Neural cell (in vitro differentiated cells): ENCODE measurements at regions not wholly inside any gene's neighbourhood (a gene's known extent, or its start where the extent isn't known, plus 50 kb on each side); places are given as distances from the start of the nearest gene placed in this dataset.

ENCODE experiments used
- H2AFZ ChIP-seq: fragments of 200-600, 300-800 bp; sonication (generic), shearing (Covaris generic); 2 replicates; pipeline ENCODE4 v1.6.0; 2014; ENCODE audit warnings: low read depth, mild to moderate bottlenecking, antibody characterized with exemption, low read length, moderate library complexity
- H3F3A ChIP-seq: fragments of 200-600 bp; shearing (Covaris generic); 2 replicates; pipeline ENCODE4 v1.6.1; 2016; ENCODE audit warnings: mild to moderate bottlenecking, moderate library complexity, mixed read lengths, antibody characterized with exemption, low read length; ENCODE audit not compliant: insufficient read depth, poor library complexity, severe bottlenecking
- H3K27ac ChIP-seq: fragments of 200-600, 300-800 bp; sonication (generic), shearing (Covaris generic); 2 replicates; pipeline ENCODE4 v1.5.1; 2014; ENCODE audit warnings: mild to moderate bottlenecking, low read length, moderate library complexity
- H3K27me3 ChIP-seq: fragments of 300-800, 200-600 bp; sonication (generic), shearing (Covaris generic); 2 replicates; pipeline ENCODE4 v1.6.0; 2014; ENCODE audit warnings: mild to moderate bottlenecking, low read depth, low read length, moderate library complexity; ENCODE audit not compliant: insufficient read depth
- H3K36me3 ChIP-seq: fragments of 300-800, 200-600 bp; sonication (generic), shearing (Covaris generic); 2 replicates; pipeline ENCODE4 v1.5.1; 2014; ENCODE audit warnings: mild to moderate bottlenecking, antibody characterized with exemption, low read length, moderate library complexity; ENCODE audit not compliant: insufficient read depth
- H3K4me2 ChIP-seq: fragments of 300-800, 200-600 bp; sonication (generic), shearing (Covaris generic); 2 replicates; pipeline ENCODE4 v1.6.0; 2014; ENCODE audit warnings: mild to moderate bottlenecking, low read length
- H3K4me3 ChIP-seq: fragments of 300-800, 200-600 bp; sonication (generic), shearing (Covaris generic); 2 replicates; pipeline ENCODE4 v1.5.1; 2014; ENCODE audit warnings: mild to moderate bottlenecking, low read length, moderate library complexity
- H3K79me2 ChIP-seq: fragments of 200-600 bp; shearing (Covaris generic); replicated peaks from 2 replicates; pipeline ENCODE4 v1.6.0; 2014; ENCODE audit warnings: mild to moderate bottlenecking, low read length, moderate library complexity; ENCODE audit not compliant: insufficient read depth
- H3K9ac ChIP-seq: fragments of 300-800, 200-600 bp; sonication (generic), shearing (Covaris generic); 2 replicates; pipeline ENCODE4 v1.6.1; 2016; ENCODE audit warnings: mild to moderate bottlenecking, low read length, mixed read lengths
- H3K9me2 ChIP-seq: fragments of 200-600 bp; shearing (Covaris generic); 2 replicates; pipeline ENCODE4 v1.6.1; 2016; ENCODE audit warnings: mild to moderate bottlenecking, low read length, mixed read lengths; ENCODE audit not compliant: insufficient read depth
- H3K9me3 ChIP-seq: fragments of 200-600, 300-800 bp; sonication (generic), shearing (Covaris generic); 2 replicates; pipeline ENCODE4 v1.6.1; 2016; ENCODE audit warnings: mild to moderate bottlenecking, mixed run types, low read length, moderate library complexity, mixed read lengths
- H4K20me1 ChIP-seq: fragments of 200-600 bp; shearing (Covaris generic); 2 replicates; pipeline ENCODE4 v1.6.1; 2016; ENCODE audit warnings: mild to moderate bottlenecking, mixed run types; ENCODE audit not compliant: insufficient read depth
- CTCF ChIP-seq: fragments of 450-650 bp; IDR thresholded peaks from 2 replicates; pipeline ENCODE4 v1.5.1; 2014; ENCODE audit warnings: antibody characterized with exemption, mild to moderate bottlenecking, moderate library complexity; ENCODE audit not compliant: poor library complexity, severe bottlenecking
- EP300 ChIP-seq: fragments of 450-650 bp; conservative IDR thresholded peaks from 2 replicates; pipeline ENCODE4 v1.6.1; 2014; ENCODE audit warnings: antibody characterized with exemption, mild to moderate bottlenecking, moderate library complexity; ENCODE audit not compliant: poor library complexity, severe bottlenecking
- EZH2 ChIP-seq: fragments of 200-600, 300-800 bp; shearing (Covaris generic), sonication (generic); IDR thresholded peaks from 2 replicates; pipeline ENCODE4 v1.6.1; 2014; ENCODE audit warnings: antibody characterized with exemption, low read length, borderline replicate concordance, mild to moderate bottlenecking; ENCODE audit not compliant: insufficient read depth, poor library complexity, severe bottlenecking
- MXI1 ChIP-seq: fragments of 450-650 bp; conservative IDR thresholded peaks from 2 replicates; pipeline ENCODE4 v1.6.1; 2014; ENCODE audit warnings: antibody characterized with exemption, mild to moderate bottlenecking; ENCODE audit not compliant: poor library complexity, severe bottlenecking
- POLR2AphosphoS5 ChIP-seq: IDR thresholded peaks from 2 replicates; pipeline ENCODE4 v1.6.1; 2012
- RAD21 ChIP-seq: fragments of 450-650 bp; conservative IDR thresholded peaks from 2 replicates; pipeline ENCODE4 v1.6.1; 2014; ENCODE audit warnings: antibody characterized with exemption, mild to moderate bottlenecking, moderate library complexity
- REST ChIP-seq: IDR thresholded peaks from 2 replicates; pipeline ENCODE4 v1.6.1; 2012; ENCODE audit warnings: borderline replicate concordance
- SMC3 ChIP-seq: fragments of 450-650 bp; conservative IDR thresholded peaks from 2 replicates; pipeline ENCODE4 v1.6.1; 2014; ENCODE audit warnings: antibody characterized with exemption, mild to moderate bottlenecking, moderate library complexity; ENCODE audit not compliant: poor library complexity
- TAF1 ChIP-seq: IDR thresholded peaks from 2 replicates; pipeline ENCODE4 v1.6.1; 2012; ENCODE audit warnings: low read depth

- no peaks in the 10 kb centered on the region for H3F3A ChIP-seq
- no peaks in the 10 kb centered on the region for H3K27me3 ChIP-seq
- H3K4me3 ChIP-seq: no peak overlapping the region
- no peaks in the 10 kb centered on the region for H3K9me3 ChIP-seq
- TF ChIP-seq EZH2 (no peak), EP300 (no peak), REST (no peak), RAD21 (no peak), SMC3 (no peak), CTCF (no peak), TAF1 (no peak), MXI1 (no peak)
- H3K79me2 ChIP-seq: no peaks in the 10 kb centered on the region
- H4K20me1 ChIP-seq: no peaks in the 10 kb centered on the region
- no peak overlapping the region for H2AFZ ChIP-seq
- no peak overlapping the region for H3K9ac ChIP-seq
- no peak overlapping the region for H3K4me2 ChIP-seq
- no peaks in the 10 kb centered on the region for H3K36me3 ChIP-seq
- H3K9me2 ChIP-seq: no peaks in the 10 kb centered on the region
- no peak overlapping the region for H3K27ac ChIP-seq
Observed at GRCh38 chr17:36855459-36855858, 81.8 kb upstream of the LHX1 start.

- no peaks in the 10 kb centered on the region for H3K27me3 ChIP-seq
- TF ChIP-seq POLR2AphosphoS5 (no peak), MXI1 (no peak), TAF1 (no peak), REST (no peak), RAD21 (no peak), EP300 (no peak), CTCF (no peak), SMC3 (no peak), EZH2 (no peak)
- no peaks in the 10 kb centered on the region for H3K79me2 ChIP-seq
- H3K4me3 ChIP-seq: no peak overlapping the region
- H4K20me1 ChIP-seq: no peaks in the 10 kb centered on the region
- no peaks in the 10 kb centered on the region for H3K9me2 ChIP-seq
- H3K27ac ChIP-seq: no peak overlapping the region
- H3K36me3 ChIP-seq: no peaks in the 10 kb centered on the region
- no peak overlapping the region for H2AFZ ChIP-seq
- no peaks in the 10 kb centered on the region for H3F3A ChIP-seq
- no peak overlapping the region for H3K9ac ChIP-seq
- no peak overlapping the region for H3K4me2 ChIP-seq
- H3K9me3 ChIP-seq: no peaks in the 10 kb centered on the region
Observed at GRCh38 chr17:36856222-36856621, 81.1 kb upstream of the LHX1 start.
